Calu3 (cell line): ENCODE measurements at regions not wholly inside any gene's neighbourhood (a gene's known extent, or its start where the extent isn't known, plus 50 kb on each side); places are given as distances from the start of the nearest gene placed in this dataset.

Source experiments
- BruUV-seq: library from RNA; stranded (reverse); fragments of 400-500 nt; replicated peaks from 2 replicates; lab custom pipeline; 2021; lab: Mats Ljungman, UMichigan
- CTCF ChIA-PET: fragments of 300-600 bp; sonication (Branson Sonifier 250); formaldehyde crosslinking; loops from one replicate; lab custom pipeline; 2022; ENCODE audit warnings: antibody characterized with exemption; lab: Charles Lee
- DNase-seq: peaks from one replicate; pipeline ENCODE4 v3.0.0; 2022
- H3K27ac Mint-ChIP-seq: one replicate; pipeline ENCODE4 v1.8.0; 2022; ENCODE audit warnings: mixed read lengths; ENCODE audit not compliant: unreplicated experiment
- H3K27me3 Mint-ChIP-seq: one replicate; pipeline ENCODE4 v1.8.0; 2022; ENCODE audit warnings: mixed read lengths; ENCODE audit not compliant: unreplicated experiment
- H3K36me3 Mint-ChIP-seq: one replicate; pipeline ENCODE4 v1.8.0; 2022; ENCODE audit warnings: mild to moderate bottlenecking, moderate library complexity, mixed read lengths; ENCODE audit not compliant: insufficient read depth, unreplicated experiment
- H3K4me1 Mint-ChIP-seq: one replicate; pipeline ENCODE4 v1.8.0; 2022; ENCODE audit warnings: mild to moderate bottlenecking, low read depth, mixed read lengths; ENCODE audit not compliant: unreplicated experiment
- H3K4me3 Mint-ChIP-seq: one replicate; pipeline ENCODE4 v1.8.0; 2022; ENCODE audit warnings: mild to moderate bottlenecking, low read depth, moderate library complexity, mixed read lengths; ENCODE audit not compliant: unreplicated experiment
- H3K9me3 Mint-ChIP-seq: one replicate; pipeline ENCODE4 v1.8.0; 2022; ENCODE audit warnings: low read depth, mixed read lengths; ENCODE audit not compliant: unreplicated experiment
- CTCF ChIP-seq: fragments of 200-600 bp; IDR thresholded peaks from one replicate; pipeline ENCODE4 v1.8.0; 2022; ENCODE audit warnings: antibody characterized with exemption; ENCODE audit not compliant: unreplicated experiment
- intact Hi-C: fragments of 100-400 bp; cut with micrococcal nuclease; formaldehyde crosslinking; loops from one replicate; pipeline ENCODE4 v1.10.0; 2022; ENCODE audit not compliant: unreplicated experiment

GRCh38 chr6:113149511-113149910 is 707.6 kb upstream of the MARCKS start:
- Mint-ChIP-seq H3K9me3 (peaks cover 2% of the 10 kb centered on the region), H3K4me3 (no peak overlapping the region), H3K36me3 (no peaks in the 10 kb centered on the region), H3K27me3 (no peaks in the 10 kb centered on the region), H3K27ac (no peak overlapping the region), H3K4me1 (no peaks in the 10 kb centered on the region)
- CTCF ChIA-PET: no interaction called here
- TF ChIP-seq CTCF: no peak
- intact Hi-C loops: no loop called here
- DNase-seq: no peak
- no TSS peak for BruUV-seq

GRCh38 chr6:113160306-113161017 is 696.7 kb upstream of the MARCKS start:
- H3K4me1 Mint-ChIP-seq: no peaks in the 10 kb centered on the region
- no peaks in the 10 kb centered on the region for H3K9me3 Mint-ChIP-seq
- no peak overlapping the region for H3K27ac Mint-ChIP-seq
- H3K27me3 Mint-ChIP-seq: no peaks in the 10 kb centered on the region
- CTCF ChIA-PET: no interaction called here
- no TSS peak for BruUV-seq
- intact Hi-C loops: no loop called here
- no peaks in the 10 kb centered on the region for H3K36me3 Mint-ChIP-seq
- no peak overlapping the region for H3K4me3 Mint-ChIP-seq
- DNase-seq: no peak
- no peak for TF ChIP-seq CTCF

GRCh38 chr6:113161018-113161315 is 696.2 kb upstream of the MARCKS start:
- no peaks in the 10 kb centered on the region for H3K4me1 Mint-ChIP-seq
- H3K36me3 Mint-ChIP-seq: no peaks in the 10 kb centered on the region
- no peak for DNase-seq
- CTCF ChIA-PET: no interaction called here
- no TSS peak for BruUV-seq
- H3K27me3 Mint-ChIP-seq: no peaks in the 10 kb centered on the region
- no peak overlapping the region for H3K27ac Mint-ChIP-seq
- no peak for TF ChIP-seq CTCF
- no peak overlapping the region for H3K4me3 Mint-ChIP-seq
- intact Hi-C loops: no loop called here
- no peaks in the 10 kb centered on the region for H3K9me3 Mint-ChIP-seq

GRCh38 chr6:113162739-113163138 is 694.4 kb upstream of the MARCKS start:
- DNase-seq: no peak
- BruUV-seq: no TSS peak
- Mint-ChIP-seq H3K4me3 (no peak overlapping the region), H3K9me3 (no peaks in the 10 kb centered on the region), H3K36me3 (no peaks in the 10 kb centered on the region), H3K27ac (no peak overlapping the region), H3K27me3 (no peaks in the 10 kb centered on the region), H3K4me1 (no peaks in the 10 kb centered on the region)
- CTCF ChIA-PET: no interaction called here
- no peak for TF ChIP-seq CTCF
- intact Hi-C loops: no loop called here
